ENCODE measurements at regions not wholly inside any gene's neighbourhood (a gene's known extent, or its start where the extent isn't known, plus 50 kb on each side); places are given as distances from the start of the nearest gene placed in this dataset.

DNA sequence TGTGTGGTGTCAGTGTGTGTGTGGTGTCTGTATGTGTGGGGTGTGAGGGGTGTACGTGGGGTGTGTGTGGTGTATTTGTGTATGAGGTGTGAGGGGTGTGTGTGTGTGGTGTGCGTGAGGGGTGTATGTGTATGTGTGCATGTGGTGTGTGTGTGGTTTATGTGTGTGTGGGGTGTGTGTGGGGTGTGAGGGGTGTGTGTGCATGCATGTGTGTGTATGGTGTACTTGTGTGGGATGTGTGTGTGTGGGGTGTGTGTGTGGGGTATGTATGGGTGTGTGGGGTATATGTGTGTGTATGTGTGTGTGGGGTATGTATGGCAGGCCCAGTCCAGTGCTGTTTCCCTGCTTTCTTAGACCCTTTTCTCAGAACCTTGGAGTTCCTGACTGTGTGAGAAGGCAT is 83.3 kb downstream of the PTTG1 start:
- TF ChIP-seq ZNF596 (tag by site-specific recombination; IDR thresholded peaks at IDR 0.05), result no peak
- no peak for TF ChIP-seq ZEB2 (tag by site-specific recombination; IDR thresholded peaks at IDR 0.05)
- no peak for TF ChIP-seq ZNF76 (tag by site-specific recombination; IDR thresholded peaks at IDR 0.05; ENCODE audit: borderline replicate concordance, low read depth)
- TF ChIP-seq HOXC10 (CRISPR knock-in tag; IDR thresholded peaks at IDR 0.05), result no peak
- TF ChIP-seq ZFHX2 (tag by site-specific recombination; conservative IDR thresholded peaks at IDR 0.05), result peak; percentile 66
- no peak for TF ChIP-seq ZBTB8A (tag by site-specific recombination; IDR thresholded peaks at IDR 0.05)
- peak; percentile 88 for TF ChIP-seq EGR2 (tag by site-specific recombination; IDR thresholded peaks at IDR 0.05; ENCODE audit: low read depth)
- Histone ChIP-seq H3K36me3 (ENCODE audit: control insufficient read depth in 2 of 2, insufficient read depth in 1 of 2, low read length in 2 of 2) (no peaks in the 10 kb centered on the region; a peak in 1 of 3 replicates), H3K4me3 (ENCODE audit: low read depth, low read length) (no peak overlapping the region), H3K27ac (ENCODE audit: extremely low read depth, low read depth, low read length) (no peak overlapping the region), H3K4me1 (ENCODE audit: control insufficient read depth, insufficient read depth, low read length) (no peaks in the 10 kb centered on the region), H3K9me3 (ENCODE audit: control insufficient read depth, insufficient read depth, low read depth, low read length) (no peaks in the 10 kb centered on the region)
- ChIA-PET CTCF (interaction anchor here (3.6 kb wide), 1 partner anchor 66 kb away, joined by 26 read pairs; no protein-coding TSS in a partner anchor), POLR2A (no interaction called here)

- H3K4me1 ChIP-seq (ENCODE audit: control insufficient read depth, insufficient read depth, low read length), result no peaks in the 10 kb centered on the region
- H3K9me3 ChIP-seq (ENCODE audit: control insufficient read depth, insufficient read depth, low read depth, low read length), result no peaks in the 10 kb centered on the region
- no peak overlapping the region for H3K27ac ChIP-seq (ENCODE audit: extremely low read depth, low read depth, low read length)
- H3K36me3 ChIP-seq (ENCODE audit: control insufficient read depth in 2 of 2, insufficient read depth in 1 of 2, low read length in 2 of 2), result no peaks in the 10 kb centered on the region; a peak in 1 of 3 replicates
- TF ChIP-seq BCL6B (tag by site-specific recombination; IDR thresholded peaks at IDR 0.05) (no peak), ZNF600 (tag by site-specific recombination; IDR thresholded peaks at IDR 0.05) (no peak), ZNF623 (tag by site-specific recombination; IDR thresholded peaks at IDR 0.05) (no peak), PRDM1 (tag by site-specific recombination; IDR thresholded peaks at IDR 0.05) (peak; percentile 40; the same call in 1 of the 2 replicates), TCF7L2 (IDR thresholded peaks at IDR 0.05; ENCODE audit: borderline replicate concordance, low read depth, low read length) (no peak)
- ChIA-PET POLR2A (no interaction called here), CTCF (interaction anchor here (0.5 to 3.6 kb wide), 3 partner anchors 9 to 1510 kb away, joined by 3 to 26 read pairs (median 6); no protein-coding TSS in a partner anchor)
- H3K4me3 ChIP-seq (ENCODE audit: low read depth, low read length), result no peak overlapping the region
These were observed 84.7 kb downstream of the PTTG1 start for GRCh38 chr5:160506006-160507004.

DNA sequence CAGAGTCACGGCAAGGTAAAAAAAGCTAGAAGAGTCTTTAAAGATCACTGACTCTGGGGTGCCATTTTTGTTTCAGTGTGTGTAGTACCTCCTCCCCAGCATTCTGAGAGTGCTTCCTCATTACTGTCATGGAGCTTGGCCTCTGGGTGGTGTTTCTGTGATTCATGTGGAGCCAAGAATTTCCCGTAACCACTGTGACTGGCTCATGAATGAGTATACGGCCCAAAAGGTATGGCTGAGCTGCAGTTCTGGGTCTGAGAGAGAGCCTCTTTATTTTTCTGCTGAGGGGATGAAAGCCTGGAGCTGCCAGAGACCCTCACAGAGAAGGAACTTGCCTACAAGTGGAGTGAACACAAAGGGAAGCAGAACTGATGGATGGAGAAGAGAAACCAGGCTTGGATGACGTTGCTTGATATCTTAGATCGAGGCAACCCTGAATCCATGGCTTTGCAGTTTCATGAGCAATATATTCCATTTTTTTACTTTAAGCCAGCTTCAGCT is 85.6 kb downstream of the PTTG1 start:
- CTCF ChIA-PET, result interaction anchor here (0.6 to 3.6 kb wide), 8 partner anchors 9 to 1509 kb away, joined by 3 to 26 read pairs (median 3); no protein-coding TSS in a partner anchor
- TF ChIP-seq ZNF777 (tag by site-specific recombination; IDR thresholded peaks at IDR 0.05; ENCODE audit: borderline replicate concordance) (no peak), ZNF16 (tag by site-specific recombination; IDR thresholded peaks at IDR 0.05; ENCODE audit: low read depth) (no peak), GFI1B (tag by site-specific recombination; IDR thresholded peaks at IDR 0.05) (no peak), ZNF394 (tag by site-specific recombination; IDR thresholded peaks at IDR 0.05; ENCODE audit: borderline replicate concordance) (no peak), ZBTB6 (tag by site-specific recombination; IDR thresholded peaks at IDR 0.05) (no peak), ZFP3 (tag by site-specific recombination; IDR thresholded peaks at IDR 0.05; ENCODE audit: low read depth) (no peak), FEZF1 (tag by site-specific recombination; IDR thresholded peaks at IDR 0.05) (no peak)
- TF ChIP-seq, protein P1, sequence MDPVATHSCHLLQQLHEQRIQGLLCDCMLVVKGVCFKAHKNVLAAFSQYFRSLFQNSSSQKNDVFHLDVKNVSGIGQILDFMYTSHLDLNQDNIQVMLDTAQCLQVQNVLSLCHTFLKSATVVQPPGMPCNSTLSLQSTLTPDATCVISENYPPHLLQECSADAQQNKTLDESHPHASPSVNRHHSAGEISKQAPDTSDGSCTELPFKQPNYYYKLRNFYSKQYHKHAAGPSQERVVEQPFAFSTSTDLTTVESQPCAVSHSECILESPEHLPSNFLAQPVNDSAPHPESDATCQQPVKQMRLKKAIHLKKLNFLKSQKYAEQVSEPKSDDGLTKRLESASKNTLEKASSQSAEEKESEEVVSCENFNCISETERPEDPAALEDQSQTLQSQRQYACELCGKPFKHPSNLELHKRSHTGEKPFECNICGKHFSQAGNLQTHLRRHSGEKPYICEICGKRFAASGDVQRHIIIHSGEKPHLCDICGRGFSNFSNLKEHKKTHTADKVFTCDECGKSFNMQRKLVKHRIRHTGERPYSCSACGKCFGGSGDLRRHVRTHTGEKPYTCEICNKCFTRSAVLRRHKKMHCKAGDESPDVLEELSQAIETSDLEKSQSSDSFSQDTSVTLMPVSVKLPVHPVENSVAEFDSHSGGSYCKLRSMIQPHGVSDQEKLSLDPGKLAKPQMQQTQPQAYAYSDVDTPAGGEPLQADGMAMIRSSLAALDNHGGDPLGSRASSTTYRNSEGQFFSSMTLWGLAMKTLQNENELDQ (tag by site-specific recombination; IDR thresholded peaks at IDR 0.05; ENCODE audit: low read depth), result no peak
- TF ChIP-seq, protein P2, sequence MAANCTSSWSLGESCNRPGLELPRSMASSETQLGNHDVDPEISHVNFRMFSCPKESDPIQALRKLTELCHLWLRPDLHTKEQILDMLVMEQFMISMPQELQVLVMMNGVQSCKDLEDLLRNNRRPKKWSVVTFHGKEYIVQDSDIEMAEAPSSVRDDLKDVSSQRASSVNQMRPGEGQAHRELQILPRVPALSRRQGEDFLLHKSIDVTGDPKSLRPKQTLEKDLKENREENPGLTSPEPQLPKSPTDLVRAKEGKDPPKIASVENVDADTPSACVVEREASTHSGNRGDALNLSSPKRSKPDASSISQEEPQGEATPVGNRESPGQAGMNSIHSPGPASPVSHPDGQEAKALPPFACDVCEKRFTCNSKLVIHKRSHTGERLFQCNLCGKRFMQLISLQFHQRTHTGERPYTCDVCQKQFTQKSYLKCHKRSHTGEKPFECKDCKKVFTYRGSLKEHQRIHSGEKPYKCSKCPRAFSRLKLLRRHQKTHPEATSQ (tag by site-specific recombination; IDR thresholded peaks at IDR 0.05), result no peak
- no peaks in the 10 kb centered on the region for H3K9me3 ChIP-seq (ENCODE audit: control insufficient read depth, insufficient read depth, low read depth, low read length)
- no peaks in the 10 kb centered on the region for H3K4me1 ChIP-seq (ENCODE audit: control insufficient read depth, insufficient read depth, low read length)
- no peak overlapping the region for H3K27ac ChIP-seq (ENCODE audit: extremely low read depth, low read depth, low read length)
- H3K4me3 ChIP-seq (ENCODE audit: low read depth, low read length), result no peak overlapping the region
- no peaks in the 10 kb centered on the region; a peak in 1 of 3 replicates for H3K36me3 ChIP-seq (ENCODE audit: control insufficient read depth in 2 of 2, insufficient read depth in 1 of 2, low read length in 2 of 2)
- POLR2A ChIA-PET, result no interaction called here

All from HEK293 (cell line).